Adrenal gland (tissue), 9 donors: ENCODE measurements at regions not wholly inside any gene's neighbourhood (a gene's known extent, or its start where the extent isn't known, plus 50 kb on each side); places are given as distances from the start of the nearest gene placed in this dataset.

Experiments
- DNase-seq, 7 donors: peaks; one replicate each; pipeline ENCODE4 v3.0.0-alpha.2; 2019 to 2020
- H3K27ac ChIP-seq, 5 donors: fragments of 200-600 bp; sonication (generic) in 4 of 5; 1 replicate in 3 of 5; 2 replicates in 2 of 5; pipeline versions ENCODE4 v1.5.1 to v1.8.0; 2016 to 2020; ENCODE audit warnings: mild to moderate bottlenecking in 1 of 5
- H3K27me3 ChIP-seq: fragments of 200-600 bp; 2 replicates; pipeline ENCODE4 v1.8.0; 2021
- H3K36me3 ChIP-seq, 2 donors: fragments of 200-600 bp; replicated peaks in 1 of 2; 1 replicate in 1 of 2; 2 replicates in 1 of 2; pipeline versions ENCODE4 v1.5.1 to v1.8.0; 2018 to 2022
- H3K4me1 ChIP-seq, 2 donors: fragments of 200-600 bp; replicated peaks in 1 of 2; 1 replicate in 1 of 2; 2 replicates in 1 of 2; pipeline versions ENCODE4 v1.5.1 to v1.8.0; 2018 to 2021
- H3K4me3 ChIP-seq, 4 donors: fragments of 200-600 bp; sonication (generic) in 3 of 4; one replicate each; pipeline ENCODE4 v1.5.1; 2016 to 2018
- H3K9me3 ChIP-seq, 3 donors: fragments of 200-600 bp; sonication (generic) in 1 of 3; replicated peaks in 1 of 3; 1 replicate in 2 of 3; 2 replicates in 1 of 3; pipeline versions ENCODE4 v1.5.1 to v1.8.0; 2016 to 2021
- CTCF ChIP-seq, 6 experiments: fragments of 450-650 bp in 4 of 6; fragments of 200-600 bp in 2 of 6; sonication (generic) in 1 of 6; IDR thresholded peaks; 1 replicate in 5 of 6; 2 replicates in 1 of 6; pipeline versions ENCODE4 v1.5.1 to v1.8.0; 2016 to 2021; ENCODE audit warnings: antibody characterized with exemption in 6 of 6, mild to moderate bottlenecking in 2 of 6, moderate library complexity in 1 of 6
- POLR2A ChIP-seq, 2 donors: fragments of 450-650 bp; IDR thresholded peaks; one replicate each; pipeline ENCODE4 v1.6.1; 2017; ENCODE audit warnings: antibody characterized with exemption in 2 of 2, mild to moderate bottlenecking in 2 of 2, moderate library complexity in 1 of 2
- WGBS, 4 donors: extraction: QIAGEN DNeasy Blood & Tissue Kit in 2 of 4; methylation state at CpG; one replicate each; pipeline versions ENCODE4 v1.1.5 to v1.1.7; 2013 to 2017; 5-methylcytosine and 5-hydroxymethylcytosine counted together
- intact Hi-C, 2 donors: fragments of 100-400 bp; cut with DNase I; formaldehyde crosslinking; loops; one replicate each; pipeline versions ENCODE4 v1.14.1 to v1.15.0; 2022 to 2023
- donor health status: healthy with polysubstance abuse.
- donor health status: Bipolar disorder and iron deficiency.
- donor health status: DM: yes; HTN: yes; CAD: no.
- donor health status: DM: no; HTN: no; CAD: no.
- donor health status: DM: no; HTN: no; CAD: no.

GRCh38 chr16:27645396-27645795 lies 95.5 kb downstream of the KATNIP start:
- intact Hi-C loops, result loop anchor here in 1 of 2 donors (10.0 kb wide), 1 partner anchor 409 kb away; no protein-coding TSS in a partner anchor
- TF ChIP-seq POLR2A (IDR thresholded peaks at IDR 0.05) (no peak), CTCF (IDR thresholded peaks at IDR 0.05) (no peak)
- Histone ChIP-seq H3K9me3 (no peaks in the 10 kb centered on the region), H3K36me3 (no peaks in the 10 kb centered on the region), H3K4me1 (no peaks in the 10 kb centered on the region), H3K27me3 (no peaks in the 10 kb centered on the region), H3K4me3 (no peak overlapping the region), H3K27ac (no peak overlapping the region)
- 95 to 100% (median 97%) methylated on average over 4 to 5 of the region's 5 CpGs for WGBS, 4 donors
- no peak for DNase-seq

GRCh38 chr16:27646806-27647205 lies 96.9 kb downstream of the KATNIP start:
- intact Hi-C loops, result loop anchor here in 1 of 2 donors (10.0 kb wide), 1 partner anchor 408 kb away; no protein-coding TSS in a partner anchor
- DNase-seq, result no peak
- no peaks in the 10 kb centered on the region for H3K27me3 ChIP-seq
- TF ChIP-seq CTCF (IDR thresholded peaks at IDR 0.05), result no peak
- TF ChIP-seq POLR2A (IDR thresholded peaks at IDR 0.05), result no peak
- H3K27ac ChIP-seq, result no peak overlapping the region
- no peaks in the 10 kb centered on the region for H3K36me3 ChIP-seq
- WGBS, 4 donors, result 67 to 82% (median 80%) methylated on average over 5 of the region's 5 CpGs
- H3K9me3 ChIP-seq, result no peaks in the 10 kb centered on the region
- no peaks in the 10 kb centered on the region for H3K4me1 ChIP-seq
- H3K4me3 ChIP-seq, result no peak overlapping the region

- no peak for DNase-seq
- Histone ChIP-seq H3K36me3 (no peaks in the 10 kb centered on the region), H3K27ac (no peak overlapping the region), H3K9me3 (no peaks in the 10 kb centered on the region), H3K4me1 (no peaks in the 10 kb centered on the region), H3K4me3 (no peak overlapping the region), H3K27me3 (no peaks in the 10 kb centered on the region)
- TF ChIP-seq POLR2A (IDR thresholded peaks at IDR 0.05) (no peak), CTCF (IDR thresholded peaks at IDR 0.05) (no peak)
- 96 to 99% (median 97%) methylated on average over 7 of the region's 7 CpGs for WGBS, 4 donors
- intact Hi-C loops, result loop anchor here in 1 of 2 donors (10.0 kb wide), 1 partner anchor 406 kb away; no protein-coding TSS in a partner anchor
Measured at GRCh38 chr16:27649021-27649420, 99.1 kb downstream of the KATNIP start.

GRCh38 chr16:27650073-27650701 lies 100.2 kb downstream of the KATNIP start:
- H3K27me3 ChIP-seq, result no peaks in the 10 kb centered on the region
- H3K36me3 ChIP-seq, result no peaks in the 10 kb centered on the region

More at GRCh38 chr16:27650073-27650701, 100.2 kb downstream of the KATNIP start:
- TF ChIP-seq POLR2A (IDR thresholded peaks at IDR 0.05), result no peak
- no peak for TF ChIP-seq CTCF (IDR thresholded peaks at IDR 0.05)
- Histone ChIP-seq H3K4me3 (no peak overlapping the region), H3K4me1 (no peaks in the 10 kb centered on the region), H3K9me3 (no peaks in the 10 kb centered on the region), H3K27ac (no peak overlapping the region)
- WGBS, 4 donors, result 71 to 82% (median 81%) methylated on average over 11 of the region's 11 CpGs
- intact Hi-C loops, result no loop called here
- no peak for DNase-seq
